ENCODE measurements at regions not wholly inside any gene's neighbourhood (a gene's known extent, or its start where the extent isn't known, plus 50 kb on each side); places are given as distances from the start of the nearest gene placed in this dataset.
"Not testable (repeated sequence)": the region's sequence is repeated elsewhere in the genome, so short reads cannot be mapped to it uniquely, and the experiment has no call there.

DNA sequence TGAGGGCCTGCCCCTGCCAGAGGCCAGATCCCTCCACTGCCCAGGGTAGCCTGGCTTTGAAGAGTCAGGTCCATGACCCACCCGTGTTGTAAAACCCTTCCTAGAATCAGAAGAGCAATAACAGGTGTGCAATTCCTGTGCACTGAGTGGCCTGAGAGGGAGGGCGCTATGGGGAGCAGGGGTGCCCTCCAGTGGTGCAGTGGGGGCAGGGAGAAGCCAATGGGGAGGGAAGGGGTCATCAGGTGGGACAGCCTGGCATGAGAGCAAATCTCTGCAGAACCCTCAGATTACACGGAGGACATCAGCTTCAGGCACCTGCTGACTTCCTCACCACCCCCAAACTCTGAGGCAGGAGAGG, 72.9 kb upstream of the ZNF469 start:
- FAIRE-seq (no peak), DNase-seq (ENCODE audit: low spot score in 2 of 2) (no peak)

DNA sequence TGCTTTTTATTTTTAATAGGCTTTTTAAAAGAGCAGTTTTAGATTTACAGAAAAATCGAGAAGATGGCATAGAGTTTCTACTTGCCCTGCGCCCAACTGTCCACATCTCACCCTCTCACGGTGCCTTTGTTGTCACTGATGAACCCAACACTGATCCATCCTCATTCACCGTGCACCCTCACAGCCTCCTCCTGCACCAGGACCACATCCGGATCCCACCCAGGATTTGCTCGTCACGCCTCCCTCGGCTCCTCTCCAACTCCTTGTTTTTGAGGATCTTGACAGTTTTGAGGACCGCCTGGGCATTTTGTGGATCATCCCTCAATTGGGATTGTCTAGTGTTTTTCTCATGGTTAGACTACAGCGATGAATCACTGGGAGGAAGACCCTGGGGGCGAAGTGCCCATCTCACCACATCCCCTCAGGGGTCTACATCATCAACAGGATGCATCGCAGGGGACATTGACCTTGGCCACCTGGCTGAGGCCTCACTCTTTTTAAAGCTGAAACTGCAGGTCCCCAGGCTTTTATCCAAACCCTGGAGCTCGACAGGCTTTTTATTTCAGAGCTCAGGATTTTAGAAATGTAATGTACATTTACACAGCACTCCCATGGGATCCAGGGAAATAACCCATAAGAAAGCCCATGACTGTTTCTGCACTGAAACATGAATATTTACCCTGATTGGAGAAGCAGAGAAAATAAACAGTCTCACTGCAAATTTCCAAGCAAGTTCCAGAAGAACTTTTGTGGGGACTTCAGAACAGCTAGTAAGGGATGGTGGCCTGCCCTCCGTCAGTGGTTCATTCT, 71.8 kb upstream of the ZNF469 start:
- FAIRE-seq (no peak), DNase-seq (ENCODE audit: low spot score in 2 of 2) (no peak)

- FAIRE-seq; DNase-seq (ENCODE audit: low spot score in 2 of 2): not testable (repeated sequence)
Observed at GRCh38 chr16:88311860-88312259, 70.9 kb upstream of the ZNF469 start.

GRCh38 chr16:88312732-88313131, 70.0 kb upstream of the ZNF469 start:
- FAIRE-seq (no peak), DNase-seq (ENCODE audit: low spot score in 2 of 2) (no peak)

GRCh38 chr16:88314991-88315542, 67.7 kb upstream of the ZNF469 start:
- DNase-seq (ENCODE audit: low spot score in 2 of 2) (no peak), FAIRE-seq (no peak)

DNA sequence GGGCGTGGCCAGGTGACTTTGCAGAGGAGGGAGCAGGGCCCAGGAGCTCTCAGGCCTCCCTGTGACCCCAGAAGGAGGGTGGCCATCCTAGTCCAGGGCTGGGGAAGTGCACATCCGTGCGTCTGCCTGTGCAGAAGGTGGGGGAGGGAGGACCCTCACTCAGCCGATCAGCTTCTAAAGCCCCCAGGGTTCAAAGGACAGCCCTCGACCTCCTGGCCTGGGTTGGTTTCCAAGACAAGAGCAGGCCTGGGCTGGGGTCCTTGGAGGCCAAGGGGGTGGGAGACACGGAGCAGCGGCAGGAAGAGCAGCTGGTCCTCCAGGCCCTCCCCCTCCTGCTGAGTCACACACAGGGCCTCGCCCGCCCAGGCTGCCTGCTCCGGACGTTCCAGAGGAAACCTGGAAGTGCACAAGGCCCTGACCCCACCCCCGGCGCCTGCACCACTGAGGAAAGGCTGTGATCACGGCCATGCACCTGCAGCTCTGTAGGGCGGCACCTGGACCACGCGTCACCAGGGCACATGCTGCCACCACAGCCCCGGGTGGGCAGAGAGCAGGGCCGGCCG, 67.1 kb upstream of the ZNF469 start:
- DNase-seq (ENCODE audit: low spot score in 2 of 2) (no peak), FAIRE-seq (no peak)

DNA sequence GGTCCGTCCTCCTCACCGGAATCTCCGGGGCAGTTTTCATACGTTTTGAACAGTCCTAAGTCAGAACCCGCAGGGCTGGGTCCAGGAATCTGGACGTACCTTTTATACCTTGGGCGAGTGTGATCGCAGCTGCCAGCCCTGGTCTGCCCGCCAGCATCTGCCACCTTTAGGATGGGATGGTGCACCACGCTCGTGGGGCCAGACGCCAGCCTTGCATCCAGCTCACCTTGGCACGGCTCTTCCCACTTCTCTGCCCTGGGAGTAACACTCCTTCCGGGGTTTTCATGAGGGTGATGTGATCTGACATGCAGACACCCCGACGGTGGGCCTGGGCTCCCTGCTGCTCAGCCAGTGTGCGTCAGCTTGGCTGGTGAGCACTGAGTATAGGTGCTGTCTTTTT, 66.6 kb upstream of the ZNF469 start:
- no peak for FAIRE-seq

GRCh38 chr16:88316941-88317612, 65.7 kb upstream of the ZNF469 start:
- no peak for FAIRE-seq
- no peak for DNase-seq (ENCODE audit: low spot score in 2 of 2)

More for the DNA sequence above, 66.6 kb upstream of the ZNF469 start:
- DNase-seq (ENCODE audit: low spot score in 2 of 2), result no peak

- no peak for DNase-seq (ENCODE audit: low spot score in 2 of 2)
- no peak for FAIRE-seq
Observed at GRCh38 chr16:88317613-88317965, 65.2 kb upstream of the ZNF469 start.

- DNase-seq (ENCODE audit: low spot score in 2 of 2) (no peak), FAIRE-seq (no peak)
Observed at GRCh38 chr16:88318051-88318450, 64.7 kb upstream of the ZNF469 start.

DNA sequence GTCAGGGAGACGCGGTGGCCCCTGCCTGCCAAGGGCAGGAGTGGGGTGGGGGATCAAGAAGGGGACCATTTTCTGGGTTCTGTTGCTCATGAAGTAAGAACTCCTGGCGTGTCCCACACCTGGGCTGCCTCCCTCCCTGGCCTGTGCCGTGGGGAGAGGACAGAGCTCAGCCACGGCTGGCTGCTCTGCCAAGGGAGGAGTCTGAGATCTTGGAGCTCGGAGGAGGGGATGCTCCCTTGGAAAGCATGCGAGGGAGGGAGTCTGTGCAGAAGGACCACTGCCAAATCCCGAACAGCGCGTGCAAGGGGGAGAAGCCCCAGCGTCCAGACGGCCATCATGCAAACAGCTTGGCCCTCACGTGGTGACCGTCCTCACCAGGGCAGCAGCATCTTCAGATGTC, 64.2 kb upstream of the ZNF469 start:
- FAIRE-seq, result no peak

DNA sequence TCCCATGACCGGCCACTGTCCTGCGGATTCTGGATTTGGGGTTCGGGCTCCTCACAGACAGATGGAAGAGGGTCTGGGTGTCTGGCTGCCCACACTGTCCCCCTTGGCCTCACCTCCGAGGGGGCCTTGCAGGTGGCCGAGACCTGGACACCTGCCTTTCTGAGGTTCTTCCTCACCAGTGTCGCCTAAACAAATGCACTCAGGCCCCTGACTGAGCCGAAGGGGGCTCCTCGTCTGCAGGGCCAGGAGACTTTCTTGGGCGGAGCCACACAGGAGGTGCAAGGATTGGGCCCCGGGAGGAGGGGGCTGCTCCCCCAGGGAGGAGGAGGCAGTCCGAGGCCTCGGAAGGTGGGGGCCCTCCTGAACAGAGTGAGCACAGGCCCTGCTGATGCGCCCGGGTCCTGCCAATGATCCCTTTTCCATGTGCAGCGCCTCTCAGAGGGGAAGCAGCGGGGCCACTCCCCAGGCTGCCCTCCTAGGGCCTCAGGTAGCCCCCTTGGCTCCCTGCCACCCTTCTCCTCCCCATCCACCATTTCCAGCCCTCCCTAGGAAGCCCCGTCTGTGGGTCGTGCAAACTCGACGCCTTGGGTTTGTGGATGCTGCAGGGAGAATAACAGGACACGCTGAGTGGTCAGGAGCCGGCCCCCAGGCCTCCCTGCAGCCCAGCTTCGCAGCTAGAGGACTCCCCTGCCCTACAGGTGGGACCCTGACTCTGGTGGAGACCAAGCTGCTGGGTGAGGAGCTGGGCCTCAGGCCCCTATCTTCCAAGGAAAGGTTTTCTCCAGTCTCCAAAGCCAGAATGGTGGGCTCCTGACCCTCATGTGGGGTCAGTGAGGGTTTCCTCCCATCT, 63.4 kb upstream of the ZNF469 start:
- no peak for FAIRE-seq
- DNase-seq (ENCODE audit: low spot score in 2 of 2), result no peak

More for the DNA sequence above, 64.2 kb upstream of the ZNF469 start:
- no peak for DNase-seq (ENCODE audit: low spot score in 2 of 2)

DNA sequence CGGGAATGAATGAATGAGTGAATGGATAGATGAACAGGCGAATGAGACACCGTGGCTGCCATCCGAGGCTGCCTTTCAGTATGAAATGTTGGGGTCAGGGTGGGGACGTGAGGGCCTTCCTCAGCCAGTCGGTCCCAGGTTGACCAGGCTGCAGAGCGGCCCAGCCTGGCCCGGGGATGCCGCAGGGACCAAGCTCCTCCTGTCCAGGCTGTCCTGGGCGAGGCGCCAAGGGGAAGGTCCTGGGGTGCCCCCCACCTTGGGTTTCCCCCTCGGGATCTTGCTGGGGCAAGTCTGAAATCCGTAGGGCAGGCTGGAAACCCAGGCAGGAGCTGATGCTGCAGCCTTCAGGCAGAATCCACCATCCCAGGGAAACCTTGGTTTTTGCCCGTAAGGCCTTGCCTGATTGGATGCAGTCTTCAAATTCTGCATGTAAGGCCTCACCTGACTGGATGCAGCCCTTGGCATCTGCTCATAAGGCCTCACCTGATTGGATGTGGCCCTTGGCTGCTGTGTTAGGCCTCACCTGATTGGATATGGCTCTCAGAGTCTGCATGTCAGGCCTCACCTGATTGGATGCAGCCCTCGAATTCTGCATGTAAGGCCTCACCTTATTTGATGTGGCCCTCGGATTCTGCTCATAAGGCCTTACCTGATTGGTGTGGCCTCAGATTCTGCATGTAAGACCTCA, 61.7 kb upstream of the ZNF469 start:
- no peak for DNase-seq (ENCODE audit: low spot score in 2 of 2)
- FAIRE-seq, result no peak

GRCh38 chr16:88321635-88322499, 60.9 kb upstream of the ZNF469 start:
- DNase-seq (ENCODE audit: low spot score in 2 of 2) (no peak), FAIRE-seq (no peak)

GRCh38 chr16:88322500-88322970, 60.2 kb upstream of the ZNF469 start:
- no peak for FAIRE-seq
- DNase-seq (ENCODE audit: low spot score in 2 of 2), result no peak

DNA sequence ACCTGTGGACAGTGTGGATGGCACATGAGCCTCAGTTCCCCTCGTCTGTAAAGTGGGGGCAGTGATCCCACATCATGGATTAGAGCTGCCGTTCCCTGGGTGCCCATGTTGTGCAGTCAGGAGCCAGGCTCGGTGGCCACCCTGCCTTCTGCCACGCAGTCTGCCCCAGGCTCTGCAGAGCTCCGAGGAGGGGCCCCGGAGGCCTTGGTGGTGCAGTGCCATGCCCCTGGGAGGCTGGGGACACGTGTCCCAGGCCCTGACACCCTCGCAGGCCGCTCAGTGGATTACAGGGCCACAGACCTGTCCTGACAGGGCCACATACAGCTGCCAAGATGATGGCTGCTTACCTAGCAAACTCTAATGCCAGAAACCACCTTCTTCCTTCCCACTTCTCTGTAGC, 59.7 kb upstream of the ZNF469 start:
- FAIRE-seq (no peak), DNase-seq (ENCODE audit: low spot score in 2 of 2) (no peak)

- FAIRE-seq (no peak), DNase-seq (ENCODE audit: low spot score in 2 of 2) (no peak)
Observed at GRCh38 chr16:88323546-88324330, 59.0 kb upstream of the ZNF469 start.

- no peak for DNase-seq (ENCODE audit: low spot score in 2 of 2)
- FAIRE-seq, result no peak
Observed at GRCh38 chr16:88325087-88325750, 57.5 kb upstream of the ZNF469 start.
